ENCODE measurements at regions not wholly inside any gene's neighbourhood (a gene's known extent, or its start where the extent isn't known, plus 50 kb on each side); places are given as distances from the start of the nearest gene placed in this dataset.

DNA sequence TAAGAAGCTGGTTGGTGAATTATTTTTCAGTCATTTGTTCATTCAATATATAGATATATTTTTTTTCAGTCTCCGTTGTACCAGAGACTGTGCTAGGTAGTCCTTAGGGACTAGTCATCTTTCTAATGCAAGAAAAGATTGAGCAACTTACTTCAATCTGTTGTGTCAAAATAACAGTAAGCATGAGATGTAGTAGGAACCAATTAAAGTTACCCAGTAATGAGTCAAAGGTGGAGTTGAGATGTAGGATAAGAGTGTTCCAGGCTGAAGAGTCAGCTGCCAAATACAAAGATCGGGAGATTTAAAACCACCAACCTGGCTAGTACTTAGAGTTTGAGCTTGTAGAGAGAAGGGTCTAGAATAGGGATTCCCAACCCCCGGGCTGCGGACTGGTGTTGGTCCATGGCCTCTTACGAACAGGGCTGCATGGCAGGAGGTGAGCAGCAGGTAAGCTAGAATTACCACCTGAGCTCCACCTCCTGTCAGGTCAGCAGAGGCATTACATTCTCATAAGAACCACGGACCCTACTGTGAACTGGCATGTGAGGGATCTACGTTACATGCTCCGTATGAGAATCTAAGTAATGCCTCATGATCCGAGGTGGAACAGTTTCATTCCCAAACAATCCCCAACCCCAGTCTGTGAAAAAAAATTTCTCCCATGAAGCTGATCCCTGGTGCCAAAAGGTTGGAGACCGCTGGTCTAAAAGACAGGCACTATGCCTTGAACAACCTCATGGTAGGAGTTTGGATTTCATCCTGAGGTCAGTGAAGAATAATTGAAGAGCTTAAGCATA lies 1241.5 kb upstream of the WWC1 start:
- H3K4me3 Mint-ChIP-seq, result no peak overlapping the region
- H3K9me3 Mint-ChIP-seq, result peaks cover 0 to 2% of the 10 kb centered on the region in 2 donors
- H3K4me1 Mint-ChIP-seq (ENCODE audit: low read depth in 2 of 2), result no peaks in the 10 kb centered on the region
- no peaks in the 10 kb centered on the region for H3K36me3 Mint-ChIP-seq (ENCODE audit: insufficient read depth)
- DNase-seq (no peak), ATAC-seq (replicated peaks) (no peak)
- H3K27ac Mint-ChIP-seq, result no peak overlapping the region
- no peaks in the 10 kb centered on the region for H3K27me3 Mint-ChIP-seq

DNA sequence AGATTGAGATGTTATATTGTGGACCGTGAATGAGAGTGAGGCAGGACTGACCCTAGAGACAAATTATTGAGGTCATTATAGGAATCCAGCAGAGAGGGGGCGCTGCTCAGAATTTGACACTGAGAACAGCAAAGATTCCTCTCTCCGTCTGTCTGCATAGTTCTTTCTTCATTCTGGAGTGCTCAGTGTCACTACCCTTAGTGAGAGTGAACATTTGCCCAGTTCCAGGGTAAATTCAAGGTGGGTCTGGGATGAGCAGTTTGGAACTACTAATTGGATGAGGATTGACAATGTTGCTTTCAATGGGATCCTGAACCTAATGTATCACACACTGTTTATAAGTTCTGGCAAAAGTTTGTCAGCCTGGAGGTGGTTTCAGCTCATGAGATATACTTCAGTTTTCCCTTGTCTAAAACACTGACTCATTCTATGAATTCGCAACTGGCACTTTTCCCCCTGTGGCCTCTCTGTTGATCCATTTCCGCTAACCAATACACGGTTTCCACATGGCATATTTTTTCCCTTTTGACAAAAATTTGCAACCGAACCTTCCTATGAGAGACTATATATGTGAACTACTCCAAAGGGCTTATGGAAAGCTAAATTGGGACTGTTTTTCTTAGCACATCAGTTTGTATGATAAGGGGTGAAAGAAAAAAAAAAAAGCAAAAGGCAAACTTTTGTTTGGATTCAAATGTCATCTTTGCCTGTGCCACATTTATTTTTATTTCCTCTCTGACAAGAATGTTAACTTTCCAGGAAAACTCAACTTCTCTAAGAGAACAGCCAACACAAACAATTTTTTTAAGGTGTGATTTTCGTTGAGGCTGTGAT lies 1240.7 kb upstream of the WWC1 start:
- H3K27ac Mint-ChIP-seq, result no peak overlapping the region
- peaks cover 0 to 2% of the 10 kb centered on the region in 2 donors for H3K9me3 Mint-ChIP-seq
- no peak for DNase-seq
- no peak for ATAC-seq (replicated peaks)
- no peaks in the 10 kb centered on the region for H3K27me3 Mint-ChIP-seq
- H3K4me3 Mint-ChIP-seq, result no peak overlapping the region
- H3K36me3 Mint-ChIP-seq (ENCODE audit: insufficient read depth), result no peaks in the 10 kb centered on the region
- no peaks in the 10 kb centered on the region for H3K4me1 Mint-ChIP-seq (ENCODE audit: low read depth in 2 of 2)

DNA sequence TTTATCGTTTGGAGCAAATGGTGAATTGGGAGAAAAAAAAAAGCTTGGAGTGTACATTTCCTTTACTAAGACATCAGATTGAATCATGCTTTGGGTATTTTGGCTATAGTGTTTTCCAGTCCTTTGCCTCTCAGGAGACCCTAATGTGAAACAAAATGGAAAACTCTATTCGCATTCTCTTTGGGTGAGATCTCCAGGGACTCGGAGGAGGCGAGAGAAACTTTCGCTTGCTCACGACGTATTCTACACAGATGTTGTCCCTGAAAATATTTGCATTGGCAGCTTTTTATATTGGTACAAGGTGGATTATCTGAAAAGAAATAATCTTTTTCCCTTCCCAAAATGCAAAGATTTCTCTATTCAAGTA lies 1240.1 kb upstream of the WWC1 start:
- Mint-ChIP-seq H3K4me3 (no peak overlapping the region), H3K36me3 (ENCODE audit: insufficient read depth) (no peaks in the 10 kb centered on the region), H3K9me3 (peaks cover 0 to 2% of the 10 kb centered on the region in 2 donors), H3K27me3 (no peaks in the 10 kb centered on the region), H3K27ac (no peak overlapping the region), H3K4me1 (ENCODE audit: low read depth in 2 of 2) (no peaks in the 10 kb centered on the region)
- no peak for ATAC-seq (replicated peaks)
- no peak for DNase-seq

DNA sequence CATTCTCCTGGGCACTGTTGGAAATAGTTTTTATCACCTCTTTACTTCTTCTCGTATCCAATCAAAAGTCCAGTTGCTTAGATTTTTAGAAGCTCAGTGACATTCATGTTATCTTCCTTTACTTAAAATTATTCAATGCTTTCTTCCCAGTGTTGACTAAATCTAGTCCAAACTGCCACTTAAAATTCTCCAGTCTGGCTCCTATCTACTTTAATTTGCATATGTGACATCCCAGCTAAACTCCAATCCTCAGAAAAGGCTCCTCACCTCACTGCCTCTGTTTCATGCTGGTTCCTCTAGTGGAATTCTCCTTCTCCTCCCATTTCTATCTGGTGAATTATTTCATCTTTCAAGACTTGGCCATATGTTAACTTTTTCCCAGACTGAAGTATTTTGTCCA lies 1238.7 kb upstream of the WWC1 start:
- ATAC-seq (replicated peaks) (no peak), DNase-seq (no peak)
- Mint-ChIP-seq H3K27me3 (no peaks in the 10 kb centered on the region), H3K36me3 (ENCODE audit: insufficient read depth) (no peaks in the 10 kb centered on the region), H3K27ac (no peak overlapping the region), H3K4me3 (no peak overlapping the region), H3K4me1 (ENCODE audit: low read depth in 2 of 2) (no peaks in the 10 kb centered on the region), H3K9me3 (peaks cover 0 to 2% of the 10 kb centered on the region in 2 donors)

DNA sequence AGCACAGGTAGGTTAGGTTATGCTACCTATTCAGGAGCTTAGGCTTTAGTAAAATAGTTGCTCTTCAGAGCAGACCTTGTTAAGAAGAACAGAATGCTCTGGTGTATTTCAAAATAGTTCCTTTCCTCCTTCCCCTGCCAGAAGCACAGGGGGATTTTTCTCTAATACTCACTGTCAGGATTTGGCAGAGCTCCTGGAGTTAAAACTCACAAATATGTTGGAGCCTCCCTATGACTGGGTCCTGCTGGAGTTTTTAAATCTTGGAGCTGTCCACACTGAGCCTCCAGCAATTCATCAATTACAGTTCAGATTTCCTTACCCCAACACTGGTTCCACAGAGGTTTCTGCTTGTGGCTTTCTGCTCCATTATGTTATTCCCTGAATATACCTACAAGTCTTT lies 1233.8 kb upstream of the WWC1 start:
- peaks cover 0 to 7% of the 10 kb centered on the region in 2 donors for H3K9me3 Mint-ChIP-seq
- ATAC-seq (replicated peaks) (no peak), DNase-seq (no peak)
- H3K36me3 Mint-ChIP-seq (ENCODE audit: insufficient read depth), result no peaks in the 10 kb centered on the region
- no peaks in the 10 kb centered on the region for H3K27me3 Mint-ChIP-seq
- no peak overlapping the region for H3K27ac Mint-ChIP-seq
- H3K4me3 Mint-ChIP-seq, result no peak overlapping the region
- H3K4me1 Mint-ChIP-seq (ENCODE audit: low read depth in 2 of 2), result no peaks in the 10 kb centered on the region

DNA sequence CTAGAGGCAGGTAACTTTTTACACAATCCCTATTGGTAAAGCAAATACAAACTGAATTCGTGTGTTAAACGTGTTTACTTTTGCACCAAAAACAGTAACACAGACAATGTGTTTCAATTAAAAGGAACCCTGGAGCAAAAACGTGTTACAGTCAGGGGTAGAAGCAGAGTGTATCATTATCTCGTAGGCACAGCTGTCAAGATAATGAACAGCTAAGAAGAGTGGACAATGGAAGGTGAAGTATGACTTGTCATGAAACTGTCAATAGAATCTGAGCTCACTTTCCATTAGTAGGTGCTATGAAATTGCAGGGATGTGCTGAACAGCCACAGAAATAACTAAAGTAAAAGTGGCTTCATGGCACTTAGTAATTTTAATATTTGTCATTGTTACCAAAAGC lies 1229.8 kb upstream of the WWC1 start:
- H3K27ac Mint-ChIP-seq, result no peak overlapping the region
- H3K27me3 Mint-ChIP-seq, result no peaks in the 10 kb centered on the region
- H3K36me3 Mint-ChIP-seq (ENCODE audit: insufficient read depth), result no peaks in the 10 kb centered on the region
- H3K4me3 Mint-ChIP-seq, result no peak overlapping the region
- H3K4me1 Mint-ChIP-seq (ENCODE audit: low read depth in 2 of 2), result no peaks in the 10 kb centered on the region
- ATAC-seq (replicated peaks), result no peak
- H3K9me3 Mint-ChIP-seq, result peaks cover 0 to 6% of the 10 kb centered on the region in 2 donors
- DNase-seq, result no peak

DNA sequence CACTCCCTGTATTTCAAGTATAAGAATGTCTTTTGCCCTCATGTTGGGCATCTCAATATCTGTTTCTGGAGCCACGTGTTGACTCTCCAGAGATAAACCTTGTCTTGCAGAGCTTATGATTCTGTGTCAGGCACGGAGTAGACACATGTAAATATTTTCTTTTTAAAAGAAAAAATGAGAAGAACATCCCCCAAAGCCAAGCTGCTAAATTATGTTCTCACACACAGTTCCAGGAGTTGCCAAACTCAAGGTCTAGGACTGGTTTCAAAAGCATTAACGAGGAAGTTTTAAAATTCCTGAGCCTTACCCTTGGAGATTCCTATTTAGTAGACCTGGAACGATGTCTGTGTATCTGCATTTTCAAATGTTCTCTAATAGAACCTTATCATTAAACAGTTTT lies 1228.3 kb upstream of the WWC1 start:
- no peaks in the 10 kb centered on the region for H3K27me3 Mint-ChIP-seq
- no peak overlapping the region for H3K4me3 Mint-ChIP-seq
- no peaks in the 10 kb centered on the region for H3K4me1 Mint-ChIP-seq (ENCODE audit: low read depth in 2 of 2)
- peaks cover 0 to 6% of the 10 kb centered on the region in 2 donors for H3K9me3 Mint-ChIP-seq
- ATAC-seq (replicated peaks) (no peak), DNase-seq (no peak)
- no peaks in the 10 kb centered on the region for H3K36me3 Mint-ChIP-seq (ENCODE audit: insufficient read depth)
- no peak overlapping the region for H3K27ac Mint-ChIP-seq

DNA sequence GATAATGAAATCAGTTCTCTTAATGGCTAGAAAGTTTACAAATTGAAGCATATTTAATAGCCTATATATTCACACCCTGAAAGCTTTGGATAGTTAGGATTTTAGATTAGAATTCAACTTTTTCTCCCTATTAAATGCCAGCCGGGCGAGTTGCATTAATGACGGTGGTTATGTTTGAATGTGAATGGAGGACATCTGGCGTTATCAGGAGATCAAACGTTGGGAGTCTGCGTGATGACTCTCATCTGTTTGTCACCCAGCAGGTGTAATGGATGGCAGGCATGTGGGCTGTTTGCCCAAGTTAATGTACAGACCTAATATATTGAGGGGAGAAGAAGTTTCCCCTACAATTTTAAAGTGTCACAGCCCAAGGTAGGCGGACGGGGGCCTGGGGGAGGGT lies 1227.7 kb upstream of the WWC1 start:
- Mint-ChIP-seq H3K4me3 (no peak overlapping the region), H3K27ac (no peak overlapping the region), H3K27me3 (no peaks in the 10 kb centered on the region), H3K9me3 (peaks cover 0 to 5% of the 10 kb centered on the region in 2 donors), H3K36me3 (ENCODE audit: insufficient read depth) (no peaks in the 10 kb centered on the region), H3K4me1 (ENCODE audit: low read depth in 2 of 2) (no peaks in the 10 kb centered on the region)
- DNase-seq, result no peak
- no peak for ATAC-seq (replicated peaks)

DNA sequence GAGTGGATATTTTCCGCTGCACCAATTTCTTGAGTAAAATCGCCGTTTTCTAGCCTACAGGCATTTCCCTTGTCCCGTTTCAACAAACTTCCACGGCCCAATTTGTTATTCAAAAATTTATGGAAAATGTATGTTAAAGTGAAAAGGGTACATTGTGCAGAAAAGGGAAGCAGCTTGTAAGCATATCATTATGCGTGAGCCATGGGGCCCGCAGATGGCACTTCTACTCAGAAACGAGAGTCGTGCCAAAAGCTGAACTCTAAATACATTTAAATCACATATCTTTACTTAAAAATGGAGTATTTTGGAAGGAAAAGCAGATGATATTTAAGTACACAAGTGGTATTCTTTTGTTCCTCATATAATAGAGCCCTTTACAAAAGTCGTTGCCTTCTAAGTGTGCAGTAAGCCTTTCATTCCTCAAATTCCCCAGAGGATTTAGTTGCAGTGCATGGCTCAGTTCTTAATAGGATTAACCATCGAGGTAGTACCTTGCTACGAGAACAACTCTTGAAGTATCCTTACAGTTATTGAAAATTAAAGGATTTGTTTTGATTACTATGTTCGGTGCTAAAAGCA lies 1227.2 kb upstream of the WWC1 start:
- H3K4me1 Mint-ChIP-seq (ENCODE audit: low read depth in 2 of 2), result no peaks in the 10 kb centered on the region
- no peak overlapping the region for H3K27ac Mint-ChIP-seq
- H3K27me3 Mint-ChIP-seq, result no peaks in the 10 kb centered on the region
- DNase-seq, result no peak
- no peaks in the 10 kb centered on the region for H3K36me3 Mint-ChIP-seq (ENCODE audit: insufficient read depth)
- ATAC-seq (replicated peaks), result no peak
- no peak overlapping the region for H3K4me3 Mint-ChIP-seq
- H3K9me3 Mint-ChIP-seq, result peaks cover 0 to 5% of the 10 kb centered on the region in 2 donors

DNA sequence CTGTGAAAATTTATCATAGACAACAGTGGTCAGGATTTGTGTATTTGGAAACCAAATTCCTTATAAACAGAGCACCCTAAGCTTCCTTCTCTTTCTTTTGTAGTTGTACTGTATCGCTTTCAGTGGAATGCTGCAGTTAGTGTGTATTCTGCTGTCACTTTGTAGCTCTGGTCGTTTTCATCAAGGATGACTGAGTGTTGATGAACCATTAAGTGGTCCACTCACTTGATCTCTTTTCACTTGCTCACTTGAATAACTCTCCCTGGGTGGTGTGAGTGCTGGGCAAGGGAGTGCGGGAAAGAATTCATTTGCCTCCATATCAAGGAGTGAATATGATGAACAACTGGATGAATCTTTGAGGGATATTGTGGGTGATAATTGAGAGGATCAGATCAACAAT lies 1225.7 kb upstream of the WWC1 start:
- Mint-ChIP-seq H3K9me3 (peaks cover 0 to 5% of the 10 kb centered on the region in 2 donors), H3K4me1 (ENCODE audit: low read depth in 2 of 2) (no peaks in the 10 kb centered on the region), H3K27me3 (no peaks in the 10 kb centered on the region), H3K4me3 (no peak overlapping the region), H3K27ac (no peak overlapping the region), H3K36me3 (ENCODE audit: insufficient read depth) (no peaks in the 10 kb centered on the region)
- DNase-seq (no peak), ATAC-seq (replicated peaks) (no peak)

DNA sequence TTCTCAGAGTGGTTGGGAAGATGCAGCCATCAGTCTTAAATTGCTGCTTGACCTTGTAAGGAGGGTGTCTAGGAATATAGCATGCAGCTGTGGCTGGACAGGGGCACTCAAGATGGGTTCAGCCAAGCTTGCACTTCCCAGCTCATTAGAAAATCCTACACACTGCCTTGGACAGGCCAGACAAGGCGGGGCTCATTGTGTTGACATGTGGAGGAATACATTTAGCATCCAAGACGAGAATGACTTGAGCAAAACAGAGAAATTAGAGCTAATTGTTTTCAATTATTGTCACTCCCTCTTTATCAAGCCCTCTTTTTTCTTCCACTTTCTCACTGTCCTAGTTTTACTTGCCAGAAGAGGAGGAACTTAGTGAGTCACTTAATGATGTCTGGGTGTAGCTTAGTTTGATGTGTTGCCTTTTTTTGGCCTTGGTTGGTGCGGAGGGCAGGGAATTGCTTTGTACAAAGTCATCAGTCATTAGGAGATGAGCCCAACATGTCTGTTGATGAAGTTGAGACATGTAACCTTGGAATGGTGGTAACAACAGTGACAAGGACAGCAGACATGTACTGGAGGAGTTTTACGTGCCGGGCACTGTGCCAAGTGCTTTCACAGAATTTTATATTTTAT lies 1219.3 kb upstream of the WWC1 start:
- Mint-ChIP-seq H3K4me1 (ENCODE audit: low read depth in 2 of 2) (no peaks in the 10 kb centered on the region), H3K36me3 (ENCODE audit: insufficient read depth) (no peaks in the 10 kb centered on the region)
- DNase-seq, result no peak

DNA sequence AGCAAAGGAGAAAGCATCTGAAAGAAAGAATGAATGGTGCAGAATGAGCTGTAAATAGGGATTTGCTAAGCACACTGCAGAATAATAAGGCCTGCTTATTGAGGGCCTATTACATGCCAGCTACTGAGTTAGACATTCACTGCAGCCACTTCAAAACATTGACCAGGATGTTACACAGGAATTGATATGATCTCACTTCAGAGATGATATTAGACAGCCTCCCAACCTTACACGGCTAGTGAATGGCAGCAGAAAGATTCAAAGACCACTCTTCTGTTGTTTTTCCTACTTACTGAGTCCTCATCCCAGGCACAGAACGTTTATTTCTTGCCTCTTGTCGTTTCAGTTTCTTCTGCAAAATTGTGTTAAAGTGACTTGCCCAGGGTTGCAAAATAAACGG lies 1209.9 kb upstream of the WWC1 start:
- ATAC-seq (replicated peaks) (no peak), DNase-seq (no peak)
- Mint-ChIP-seq H3K4me1 (ENCODE audit: low read depth in 2 of 2) (no peaks in the 10 kb centered on the region), H3K9me3 (no peaks in the 10 kb centered on the region), H3K27me3 (no peaks in the 10 kb centered on the region), H3K4me3 (no peak overlapping the region), H3K36me3 (ENCODE audit: insufficient read depth) (peaks cover 3% of the 10 kb centered on the region), H3K27ac (no peak overlapping the region)

More for the DNA sequence above, 1219.3 kb upstream of the WWC1 start:
- H3K4me3 Mint-ChIP-seq, result no peak overlapping the region
- no peak for ATAC-seq (replicated peaks)
- no peaks in the 10 kb centered on the region for H3K27me3 Mint-ChIP-seq
- H3K27ac Mint-ChIP-seq, result no peak overlapping the region
- H3K9me3 Mint-ChIP-seq, result peaks cover 2 to 8% of the 10 kb centered on the region in 2 donors

DNA sequence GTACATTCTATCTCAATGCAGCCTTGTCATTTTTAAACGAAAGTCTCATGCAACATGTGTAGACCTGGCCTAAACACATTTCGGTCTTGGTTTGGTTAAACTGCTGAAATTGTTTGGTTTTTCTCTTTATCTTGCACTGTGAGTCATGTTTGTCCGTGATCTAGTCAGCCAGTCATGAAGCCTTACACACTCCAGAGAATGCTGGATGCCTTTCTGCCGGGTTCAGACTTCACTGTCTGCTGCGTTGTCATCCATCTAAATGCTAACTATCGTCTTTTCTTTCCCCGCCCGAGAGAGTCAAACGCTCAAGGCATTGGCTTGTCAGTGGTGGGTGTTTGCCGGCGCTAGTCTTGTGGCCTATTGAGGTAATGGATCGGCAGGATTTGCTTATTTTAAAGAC lies 1194.6 kb upstream of the WWC1 start:
- Mint-ChIP-seq H3K36me3 (ENCODE audit: insufficient read depth) (no peaks in the 10 kb centered on the region), H3K9me3 (peaks cover 6 to 16% of the 10 kb centered on the region in 2 donors), H3K27ac (no peak overlapping the region), H3K27me3 (no peaks in the 10 kb centered on the region), H3K4me3 (no peak overlapping the region), H3K4me1 (ENCODE audit: low read depth in 2 of 2) (no peaks in the 10 kb centered on the region)
- ATAC-seq (replicated peaks), result no peak
- DNase-seq, result no peak

All from effector memory CD8-positive, alpha-beta T cell (primary cell).